GM23338 (cell line): ENCODE measurements at regions not wholly inside any gene's neighbourhood (a gene's known extent, or its start where the extent isn't known, plus 50 kb on each side); places are given as distances from the start of the nearest gene placed in this dataset.

Source experiments
- ATAC-seq: fragments of 200-7000 bp; cut with Tn5 transposase; 3 replicates; pipeline ENCODE4 v1.9.1; 2020
- DNase-seq: peaks from one replicate; pipeline ENCODE4 v3.0.0-alpha.2; 2015; ENCODE audit warnings: low spot score
- H2AFZ ChIP-seq: fragments of 200-600 bp; sonication (generic); 2 replicates; pipeline ENCODE4 v1.8.0; 2016; ENCODE audit warnings: antibody characterized with exemption, mild to moderate bottlenecking, moderate library complexity
- H3F3A ChIP-seq: fragments of 200-600 bp; sonication (generic); replicated peaks from 2 replicates; pipeline ENCODE4 v1.8.0; 2017; ENCODE audit warnings: antibody characterized with exemption, mixed run types, low read depth
- H3K27ac ChIP-seq: fragments of 200-600 bp; sonication (generic); 2 replicates; pipeline ENCODE4 v1.6.1; 2016; ENCODE audit warnings: low read depth
- H3K27me3 ChIP-seq: fragments of 200-600 bp; sonication (generic); 2 replicates; pipeline ENCODE4 v1.8.0; 2016; ENCODE audit warnings: mild to moderate bottlenecking, mixed run types, moderate library complexity; ENCODE audit not compliant: insufficient read depth
- H3K36me3 ChIP-seq: fragments of 200-600 bp; sonication (generic); 2 replicates; pipeline ENCODE4 v1.8.0; 2016; ENCODE audit warnings: mild to moderate bottlenecking; ENCODE audit not compliant: insufficient read depth
- H3K4me1 ChIP-seq: fragments of 200-600 bp; sonication (generic); 2 replicates; pipeline ENCODE4 v1.8.0; 2016; ENCODE audit warnings: mild to moderate bottlenecking, moderate library complexity; ENCODE audit not compliant: insufficient read depth
- H3K4me2 ChIP-seq: fragments of 200-600 bp; sonication (generic); 2 replicates; pipeline ENCODE4 v1.7.1; 2017; ENCODE audit warnings: mixed run types
- H3K4me3 ChIP-seq: fragments of 200-600 bp; sonication (generic); 2 replicates; pipeline ENCODE4 v1.6.1; 2016; ENCODE audit warnings: mixed run types
- H3K79me2 ChIP-seq: fragments of 200-600 bp; sonication (generic); replicated peaks from 2 replicates; pipeline ENCODE4 v1.8.0; 2017; ENCODE audit warnings: mild to moderate bottlenecking; ENCODE audit not compliant: insufficient read depth
- H3K9me2 ChIP-seq: fragments of 200-600 bp; sonication (generic); 2 replicates; pipeline ENCODE4 v1.8.0; 2017; ENCODE audit not compliant: insufficient read depth
- H4K20me1 ChIP-seq: fragments of 200-600 bp; sonication (generic); replicated peaks from 2 replicates; pipeline ENCODE4 v1.8.0; 2017; ENCODE audit warnings: mild to moderate bottlenecking; ENCODE audit not compliant: insufficient read depth
- H3K27ac Mint-ChIP-seq: 2 replicates; pipeline ENCODE4 v1.8.0; 2020; ENCODE audit warnings: inconsistent platforms, mild to moderate bottlenecking, moderate library complexity, mixed read lengths
- H3K27me3 Mint-ChIP-seq: 3 replicates; pipeline ENCODE4 v1.8.0; 2022; ENCODE audit warnings: low read depth, mild to moderate bottlenecking, moderate library complexity, mixed read lengths, inconsistent platforms; ENCODE audit not compliant: insufficient read depth, poor library complexity
- H3K36me3 Mint-ChIP-seq: 3 replicates; pipeline ENCODE4 v1.8.0; 2021; ENCODE audit warnings: low read depth, mild to moderate bottlenecking, inconsistent platforms, moderate library complexity, mixed read lengths
- H3K4me1 Mint-ChIP-seq: 3 replicates; pipeline ENCODE4 v1.8.0; 2020; ENCODE audit warnings: mild to moderate bottlenecking, inconsistent platforms, mixed read lengths
- H3K4me3 Mint-ChIP-seq: 3 replicates; pipeline ENCODE4 v1.8.0; 2021; ENCODE audit warnings: moderate library complexity, mild to moderate bottlenecking, inconsistent platforms, mixed read lengths
- H3K9me3 Mint-ChIP-seq: 3 replicates; pipeline ENCODE4 v1.8.0; 2020; ENCODE audit warnings: moderate library complexity, mild to moderate bottlenecking, inconsistent platforms, mixed read lengths
- CREB1 ChIP-seq: fragments of 250-450 bp; sonication (Bioruptor Pico); IDR thresholded peaks from 2 replicates; pipeline ENCODE4 v1.5.0; 2020; ENCODE audit warnings: low read depth, mild to moderate bottlenecking, moderate library complexity
- ETS1 ChIP-seq: IDR thresholded peaks from 2 replicates; pipeline ENCODE4 v1.6.1; 2016; ENCODE audit warnings: antibody characterized with exemption
- EZH2 ChIP-seq: fragments of 200-600 bp; sonication (generic); IDR thresholded peaks from one replicate; pipeline ENCODE4 v1.8.0; 2017; ENCODE audit warnings: antibody characterized with exemption, mild to moderate bottlenecking, low read depth; ENCODE audit not compliant: unreplicated experiment
- JUNB ChIP-seq: IDR thresholded peaks from one replicate; pipeline ENCODE4 v1.6.1; 2016; ENCODE audit warnings: antibody characterized with exemption; ENCODE audit not compliant: unreplicated experiment
- POLR2AphosphoS5 ChIP-seq: IDR thresholded peaks from 2 replicates; pipeline ENCODE4 v1.6.1; 2016; ENCODE audit warnings: antibody characterized with exemption, low read depth
- ZNF114 ChIP-seq: fragments of 250-450 bp; sonication (Bioruptor Pico); IDR thresholded peaks from 2 replicates; pipeline ENCODE4 v1.5.0; 2020; ENCODE audit warnings: mild to moderate bottlenecking, moderate library complexity
- ZNF462 ChIP-seq: fragments of 250-450 bp; sonication (Bioruptor Pico); IDR thresholded peaks from 2 replicates; pipeline ENCODE4 v1.5.0; 2020; ENCODE audit warnings: mild to moderate bottlenecking, moderate library complexity

GRCh38 chr5:152315942-152316341, 89.1 kb downstream of the NMUR2 start:
- H3K79me2 ChIP-seq, result no peaks in the 10 kb centered on the region
- no peak overlapping the region for H3K27ac ChIP-seq
- peaks cover 5% of the 10 kb centered on the region for H3K27me3 Mint-ChIP-seq
- H3K27me3 ChIP-seq, result no peaks in the 10 kb centered on the region
- no peak for TF ChIP-seq EZH2
- DNase-seq (no peak), ATAC-seq (no peak)
- H3K36me3 Mint-ChIP-seq, result no peaks in the 10 kb centered on the region
- H3K36me3 ChIP-seq, result no peaks in the 10 kb centered on the region
- no peak overlapping the region for H2AFZ ChIP-seq
- H3K9me3 Mint-ChIP-seq, result no peaks in the 10 kb centered on the region
- no peaks in the 10 kb centered on the region for H3F3A ChIP-seq
- H4K20me1 ChIP-seq, result no peaks in the 10 kb centered on the region
- no peak overlapping the region for H3K4me3 Mint-ChIP-seq
- no peaks in the 10 kb centered on the region; the same call in 2 of the 3 replicates for H3K4me1 Mint-ChIP-seq
- H3K9me2 ChIP-seq, result no peaks in the 10 kb centered on the region
- no peaks in the 10 kb centered on the region for H3K4me1 ChIP-seq
- no peak overlapping the region for H3K4me2 ChIP-seq
- no peak overlapping the region for H3K4me3 ChIP-seq
- H3K27ac Mint-ChIP-seq, result no peak overlapping the region

- H2AFZ ChIP-seq, result no peak overlapping the region
- H3K27me3 ChIP-seq, result no peaks in the 10 kb centered on the region
- no peak overlapping the region for H3K4me3 Mint-ChIP-seq
- H3K27ac Mint-ChIP-seq, result no peak overlapping the region
- H3K9me2 ChIP-seq, result no peaks in the 10 kb centered on the region
- no peaks in the 10 kb centered on the region for H3K9me3 Mint-ChIP-seq
- H3K36me3 ChIP-seq, result no peaks in the 10 kb centered on the region
- no peaks in the 10 kb centered on the region for H3K4me1 ChIP-seq
- no peak overlapping the region for H3K4me3 ChIP-seq
- H3K27me3 Mint-ChIP-seq, result peaks cover 5% of the 10 kb centered on the region
- H3K79me2 ChIP-seq, result no peaks in the 10 kb centered on the region
- TF ChIP-seq ETS1 (no peak), POLR2AphosphoS5 (no peak), ZNF462 (CRISPR knock-in tag) (no peak), JUNB (no peak), CREB1 (CRISPR knock-in tag) (no peak), ZNF114 (CRISPR knock-in tag) (no peak)
- DNase-seq (no peak), ATAC-seq (no peak)
- no peaks in the 10 kb centered on the region for H4K20me1 ChIP-seq
- H3K4me2 ChIP-seq, result no peak overlapping the region
- H3F3A ChIP-seq, result no peaks in the 10 kb centered on the region
- no peaks in the 10 kb centered on the region for H3K36me3 Mint-ChIP-seq
- H3K4me1 Mint-ChIP-seq, result no peaks in the 10 kb centered on the region; the same call in 2 of the 3 replicates
- H3K27ac ChIP-seq, result no peak overlapping the region
Observed at GRCh38 chr5:152314196-152314829, 90.8 kb downstream of the NMUR2 start.
